WTC11 (cell line): ENCODE measurements at regions not wholly inside any gene's neighbourhood (a gene's known extent, or its start where the extent isn't known, plus 50 kb on each side); places are given as distances from the start of the nearest gene placed in this dataset.

Experiments used
- CBFB ChIP-seq: sonication (generic); formaldehyde crosslinking; IDR thresholded peaks from 2 replicates; pipeline ENCODE4 v1.8.1; 2022; ENCODE audit warnings: mild to moderate bottlenecking, low read depth, missing genetic modification reagents
- FOXK1 ChIP-seq: sonication (generic); formaldehyde crosslinking; IDR thresholded peaks from 2 replicates; pipeline ENCODE4 v1.8.0; 2022; ENCODE audit warnings: mild to moderate bottlenecking, moderate library complexity, missing genetic modification reagents
- GABPB1 ChIP-seq: sonication (generic); formaldehyde crosslinking; IDR thresholded peaks from 2 replicates; pipeline ENCODE4 v1.8.1; 2023; ENCODE audit warnings: mild to moderate bottlenecking, missing genetic modification reagents
- NR2C2 ChIP-seq: sonication (generic); formaldehyde crosslinking; IDR thresholded peaks from 2 replicates; pipeline ENCODE4 v1.8.0; 2022; ENCODE audit warnings: mild to moderate bottlenecking, missing genetic modification reagents
- SMAD3 ChIP-seq: sonication (generic); formaldehyde crosslinking; IDR thresholded peaks from 2 replicates; pipeline ENCODE4 v1.8.0; 2022; ENCODE audit warnings: missing genetic modification reagents, mild to moderate bottlenecking, borderline replicate concordance
- SP1 ChIP-seq: sonication (generic); formaldehyde crosslinking; conservative IDR thresholded peaks from 2 replicates; pipeline ENCODE4 v1.8.1; 2022; ENCODE audit warnings: missing genetic modification reagents
- TF ChIP-seq, protein P1 (sequence below): fragments of 200-600 bp; IDR thresholded peaks from 2 replicates; pipeline ENCODE4 v1.8.0; 2022; ENCODE audit warnings: antibody characterized with exemption
- TF ChIP-seq, protein P2 (sequence below): sonication (generic); formaldehyde crosslinking; conservative IDR thresholded peaks from 2 replicates; pipeline ENCODE4 v1.8.1; 2023; ENCODE audit warnings: mild to moderate bottlenecking, low read depth, missing genetic modification reagents, moderate library complexity
- TF ChIP-seq, protein P3 (sequence below): sonication (generic); formaldehyde crosslinking; IDR thresholded peaks from 2 replicates; pipeline ENCODE4 v1.8.0; 2022; ENCODE audit warnings: mild to moderate bottlenecking, missing genetic modification reagents
- TF ChIP-seq, protein P4 (sequence below): sonication (generic); formaldehyde crosslinking; IDR thresholded peaks from 2 replicates; pipeline ENCODE4 v1.8.0; 2023; ENCODE audit warnings: missing genetic modification reagents
- TF ChIP-seq, protein P5 (sequence below): fragments of 250-450 bp; sonication (Bioruptor Pico); IDR thresholded peaks from 2 replicates; pipeline ENCODE4 v1.9.0; 2021; ENCODE audit warnings: mild to moderate bottlenecking

DNA sequence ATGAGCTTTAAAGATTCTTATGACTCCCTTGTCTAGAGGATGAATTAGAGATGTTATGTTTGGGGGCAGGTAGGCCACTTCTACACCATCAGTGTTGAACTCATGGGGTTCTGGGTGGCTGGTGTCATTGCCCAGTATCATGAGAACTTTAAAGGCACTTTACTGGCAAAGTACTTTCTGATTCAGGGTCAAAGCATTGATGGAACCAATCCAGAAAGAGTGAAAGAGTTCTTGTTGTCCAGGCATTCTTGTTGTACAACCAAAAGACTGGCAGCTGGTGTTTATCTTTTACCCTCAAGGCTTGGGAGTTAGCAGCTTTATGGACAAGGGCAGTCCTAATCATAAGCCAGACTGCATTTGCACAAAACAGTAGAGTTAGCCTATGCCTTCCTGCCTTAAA lies 673.0 kb downstream of the USP25 start:
- TF ChIP-seq, protein P1, sequence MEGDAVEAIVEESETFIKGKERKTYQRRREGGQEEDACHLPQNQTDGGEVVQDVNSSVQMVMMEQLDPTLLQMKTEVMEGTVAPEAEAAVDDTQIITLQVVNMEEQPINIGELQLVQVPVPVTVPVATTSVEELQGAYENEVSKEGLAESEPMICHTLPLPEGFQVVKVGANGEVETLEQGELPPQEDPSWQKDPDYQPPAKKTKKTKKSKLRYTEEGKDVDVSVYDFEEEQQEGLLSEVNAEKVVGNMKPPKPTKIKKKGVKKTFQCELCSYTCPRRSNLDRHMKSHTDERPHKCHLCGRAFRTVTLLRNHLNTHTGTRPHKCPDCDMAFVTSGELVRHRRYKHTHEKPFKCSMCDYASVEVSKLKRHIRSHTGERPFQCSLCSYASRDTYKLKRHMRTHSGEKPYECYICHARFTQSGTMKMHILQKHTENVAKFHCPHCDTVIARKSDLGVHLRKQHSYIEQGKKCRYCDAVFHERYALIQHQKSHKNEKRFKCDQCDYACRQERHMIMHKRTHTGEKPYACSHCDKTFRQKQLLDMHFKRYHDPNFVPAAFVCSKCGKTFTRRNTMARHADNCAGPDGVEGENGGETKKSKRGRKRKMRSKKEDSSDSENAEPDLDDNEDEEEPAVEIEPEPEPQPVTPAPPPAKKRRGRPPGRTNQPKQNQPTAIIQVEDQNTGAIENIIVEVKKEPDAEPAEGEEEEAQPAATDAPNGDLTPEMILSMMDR: no peak
- TF ChIP-seq FOXK1 (CRISPR knock-in tag) (no peak), NR2C2 (CRISPR knock-in tag) (no peak), SP1 (CRISPR knock-in tag) (no peak), CBFB (CRISPR knock-in tag) (no peak), GABPB1 (no peak), SMAD3 (CRISPR knock-in tag) (no peak)
- TF ChIP-seq, protein P2, sequence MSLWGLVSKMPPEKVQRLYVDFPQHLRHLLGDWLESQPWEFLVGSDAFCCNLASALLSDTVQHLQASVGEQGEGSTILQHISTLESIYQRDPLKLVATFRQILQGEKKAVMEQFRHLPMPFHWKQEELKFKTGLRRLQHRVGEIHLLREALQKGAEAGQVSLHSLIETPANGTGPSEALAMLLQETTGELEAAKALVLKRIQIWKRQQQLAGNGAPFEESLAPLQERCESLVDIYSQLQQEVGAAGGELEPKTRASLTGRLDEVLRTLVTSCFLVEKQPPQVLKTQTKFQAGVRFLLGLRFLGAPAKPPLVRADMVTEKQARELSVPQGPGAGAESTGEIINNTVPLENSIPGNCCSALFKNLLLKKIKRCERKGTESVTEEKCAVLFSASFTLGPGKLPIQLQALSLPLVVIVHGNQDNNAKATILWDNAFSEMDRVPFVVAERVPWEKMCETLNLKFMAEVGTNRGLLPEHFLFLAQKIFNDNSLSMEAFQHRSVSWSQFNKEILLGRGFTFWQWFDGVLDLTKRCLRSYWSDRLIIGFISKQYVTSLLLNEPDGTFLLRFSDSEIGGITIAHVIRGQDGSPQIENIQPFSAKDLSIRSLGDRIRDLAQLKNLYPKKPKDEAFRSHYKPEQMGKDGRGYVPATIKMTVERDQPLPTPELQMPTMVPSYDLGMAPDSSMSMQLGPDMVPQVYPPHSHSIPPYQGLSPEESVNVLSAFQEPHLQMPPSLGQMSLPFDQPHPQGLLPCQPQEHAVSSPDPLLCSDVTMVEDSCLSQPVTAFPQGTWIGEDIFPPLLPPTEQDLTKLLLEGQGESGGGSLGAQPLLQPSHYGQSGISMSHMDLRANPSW (CRISPR knock-in tag): no peak
- TF ChIP-seq, protein P3, sequence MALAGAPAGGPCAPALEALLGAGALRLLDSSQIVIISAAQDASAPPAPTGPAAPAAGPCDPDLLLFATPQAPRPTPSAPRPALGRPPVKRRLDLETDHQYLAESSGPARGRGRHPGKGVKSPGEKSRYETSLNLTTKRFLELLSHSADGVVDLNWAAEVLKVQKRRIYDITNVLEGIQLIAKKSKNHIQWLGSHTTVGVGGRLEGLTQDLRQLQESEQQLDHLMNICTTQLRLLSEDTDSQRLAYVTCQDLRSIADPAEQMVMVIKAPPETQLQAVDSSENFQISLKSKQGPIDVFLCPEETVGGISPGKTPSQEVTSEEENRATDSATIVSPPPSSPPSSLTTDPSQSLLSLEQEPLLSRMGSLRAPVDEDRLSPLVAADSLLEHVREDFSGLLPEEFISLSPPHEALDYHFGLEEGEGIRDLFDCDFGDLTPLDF: no peak
- TF ChIP-seq, protein P4, sequence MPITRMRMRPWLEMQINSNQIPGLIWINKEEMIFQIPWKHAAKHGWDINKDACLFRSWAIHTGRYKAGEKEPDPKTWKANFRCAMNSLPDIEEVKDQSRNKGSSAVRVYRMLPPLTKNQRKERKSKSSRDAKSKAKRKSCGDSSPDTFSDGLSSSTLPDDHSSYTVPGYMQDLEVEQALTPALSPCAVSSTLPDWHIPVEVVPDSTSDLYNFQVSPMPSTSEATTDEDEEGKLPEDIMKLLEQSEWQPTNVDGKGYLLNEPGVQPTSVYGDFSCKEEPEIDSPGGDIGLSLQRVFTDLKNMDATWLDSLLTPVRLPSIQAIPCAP (CRISPR knock-in tag): no peak
- TF ChIP-seq, protein P5, sequence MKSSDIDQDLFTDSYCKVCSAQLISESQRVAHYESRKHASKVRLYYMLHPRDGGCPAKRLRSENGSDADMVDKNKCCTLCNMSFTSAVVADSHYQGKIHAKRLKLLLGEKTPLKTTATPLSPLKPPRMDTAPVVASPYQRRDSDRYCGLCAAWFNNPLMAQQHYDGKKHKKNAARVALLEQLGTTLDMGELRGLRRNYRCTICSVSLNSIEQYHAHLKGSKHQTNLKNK (CRISPR knock-in tag): no peak
